ENCODE measurements at regions not wholly inside any gene's neighbourhood (a gene's known extent, or its start where the extent isn't known, plus 50 kb on each side); places are given as distances from the start of the nearest gene placed in this dataset.

- TF ChIP-seq POLR2AphosphoS5 (IDR thresholded peaks at IDR 0.05) (no peak), CTCF (IDR thresholded peaks at IDR 0.05; ENCODE audit: poor library complexity, severe bottlenecking) (no peak), SMC3 (conservative IDR thresholded peaks at IDR 0.05; ENCODE audit: poor library complexity) (no peak), EZH2 (IDR thresholded peaks at IDR 0.05; ENCODE audit: borderline replicate concordance, insufficient read depth, low read length, poor library complexity, severe bottlenecking) (no peak), EP300 (conservative IDR thresholded peaks at IDR 0.05; ENCODE audit: poor library complexity, severe bottlenecking) (no peak), REST (IDR thresholded peaks at IDR 0.05; ENCODE audit: borderline replicate concordance) (no peak), MXI1 (conservative IDR thresholded peaks at IDR 0.05; ENCODE audit: poor library complexity, severe bottlenecking) (no peak), RAD21 (conservative IDR thresholded peaks at IDR 0.05) (no peak)
Measured at GRCh38 chr14:81886588-81886987, 352.9 kb upstream of the SEL1L start.
